Heart left ventricle (tissue), 16 donors: ENCODE measurements at regions not wholly inside any gene's neighbourhood (a gene's known extent, or its start where the extent isn't known, plus 50 kb on each side); places are given as distances from the start of the nearest gene placed in this dataset.

Source experiments
- ATAC-seq, 4 donors: fragments of 200-7000 bp; cut with Tn5 transposase; one replicate each; pipeline ENCODE4 v1.9.1; 2020 to 2022; ENCODE audit warnings: moderate library complexity in 4 of 4, mild to moderate bottlenecking in 3 of 4, moderate number of reproducible peaks in 1 of 4
- DNase-seq, 5 donors: peaks; one replicate each; pipeline ENCODE4 v3.0.0-alpha.2; 2020
- H3K27ac ChIP-seq, 12 donors: fragments of 200-600 bp; sonication (generic) in 4 of 12; one replicate each; pipeline versions ENCODE4 v1.5.0 to v1.8.0; 2016 to 2022; ENCODE audit warnings: mild to moderate bottlenecking in 2 of 12
- H3K27me3 ChIP-seq, 9 donors: fragments of 200-600 bp; sonication (generic) in 2 of 9; one replicate each; pipeline versions ENCODE4 v1.5.1 to v1.8.0; 2016 to 2022; ENCODE audit warnings: mild to moderate bottlenecking in 3 of 9
- H3K36me3 ChIP-seq, 9 donors: fragments of 200-600 bp; sonication (generic) in 2 of 9; one replicate each; pipeline versions ENCODE4 v1.5.0 to v1.8.0; 2018 to 2022; ENCODE audit warnings: mild to moderate bottlenecking in 2 of 9
- H3K4me1 ChIP-seq, 12 donors: fragments of 200-600 bp; sonication (generic) in 4 of 12; one replicate each; pipeline versions ENCODE4 v1.5.0 to v1.8.0; 2016 to 2022; ENCODE audit warnings: mild to moderate bottlenecking in 3 of 12
- H3K4me3 ChIP-seq, 12 donors: fragments of 200-600 bp; sonication (generic) in 4 of 12; one replicate each; pipeline versions ENCODE4 v1.5.0 to v1.8.0; 2017 to 2022; ENCODE audit warnings: mild to moderate bottlenecking in 9 of 12, moderate library complexity in 4 of 12
- H3K9me3 ChIP-seq, 12 donors: fragments of 200-600 bp; sonication (generic) in 4 of 12; one replicate each; pipeline versions ENCODE4 v1.5.0 to v1.8.0; 2016 to 2022; ENCODE audit warnings: mild to moderate bottlenecking in 1 of 12
- POLR2A ChIP-seq, 2 donors: fragments of 450-650 bp; IDR thresholded peaks; one replicate each; pipeline ENCODE4 v1.6.1; 2017; ENCODE audit warnings: antibody characterized with exemption in 2 of 2, mild to moderate bottlenecking in 2 of 2, moderate library complexity in 2 of 2
- WGBS, 4 donors: extraction: QIAGEN DNeasy Blood & Tissue Kit in 2 of 4; methylation state at CpG; one replicate each; pipeline versions ENCODE4 v1.1.5 to v1.1.7; 2013 to 2018; 5-methylcytosine and 5-hydroxymethylcytosine counted together
- intact Hi-C, 10 donors: fragments of 100-400 bp; cut with DNase I; formaldehyde crosslinking; loops; one replicate each; pipeline versions ENCODE4 v1.11.1 to v1.14.2; 2022
- TF ChIP-seq, protein P1 (sequence below), 12 donors: fragments of 200-600 bp; sonication (generic) in 4 of 12; IDR thresholded peaks; one replicate each; pipeline versions ENCODE4 v1.5.0 to v1.8.0; 2018 to 2022; ENCODE audit warnings: antibody characterized with exemption in 12 of 12, mild to moderate bottlenecking in 5 of 12
- donor health status: ischemic (EF 13 %, LVEDD 7.1; RV severe dilation, severe dysfunction).
- donor health status: healthy with polysubstance abuse.
- donor health status: DM: no; HTN: yes; CAD: no.
- donor health status: DM: no; HTN: no; CAD: no.
- donor health status: ischemic (EF 25% LVEDD 6.9; RV normal size, moderate dysfunction).
- donor health status: ischemic (EF 25% LVEDD 5.7; RV mildly dilated, moderate dysfunction).
- donor health status: healthy.
- donor health status: DM: yes; HTN: yes; CAD: no.
- donor health status: ischemic (EF 35%, LVEDD 5.7; RV mildly dilated, moderate dysfunction).
- donor health status: nonischemic (EF 11% LVEDD 7.7; RV severe dilation, severe dysfunction).
- donor health status: DM: yes; HTN: yes; CAD: no.
- donor health status: PGD.
- donor health status: ischemic (EF 29% LVEDD 5.4; RV normal size, mild dysfunction).
- donor health status: nonischemic (EF 23%, LVEDD 6.1; RV moderate dilation, normal function).

DNA sequence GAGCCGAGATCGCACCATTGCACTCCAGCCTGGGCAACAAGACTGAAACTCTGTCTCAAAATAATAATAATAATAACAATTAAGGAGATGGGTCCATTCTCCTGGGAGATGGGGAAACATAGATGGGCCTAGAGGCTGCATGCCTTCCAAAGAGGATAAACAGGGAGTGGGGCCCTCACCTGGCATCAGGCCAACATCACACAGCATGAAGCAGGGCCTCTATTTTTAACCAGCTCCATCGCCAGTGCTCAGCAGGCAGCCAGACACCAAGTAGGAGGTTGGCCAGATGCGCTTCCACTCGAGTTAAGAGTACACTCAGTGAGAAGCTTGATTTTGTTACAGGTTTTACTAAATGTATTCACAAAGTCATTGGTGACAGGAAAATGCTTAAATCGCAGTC, 352.0 kb downstream of the RRAGC start:
- WGBS, 4 donors = 63 to 68% (median 65%) methylated on average over 6 of the region's 6 CpGs
- Histone ChIP-seq H3K9me3 (no peaks in the 10 kb centered on the region), H3K4me3 (no peak overlapping the region), H3K4me1 (peaks cover 0 to 8% (median 0%) of the 10 kb centered on the region in 12 donors), H3K27me3 (peaks cover 0 to 46% (median 20%) of the 10 kb centered on the region in 9 donors), H3K36me3 (no peaks in the 10 kb centered on the region), H3K27ac (no peak overlapping the region)
- TF ChIP-seq POLR2A (IDR thresholded peaks at IDR 0.05) = no peak
- TF ChIP-seq, protein P1, sequence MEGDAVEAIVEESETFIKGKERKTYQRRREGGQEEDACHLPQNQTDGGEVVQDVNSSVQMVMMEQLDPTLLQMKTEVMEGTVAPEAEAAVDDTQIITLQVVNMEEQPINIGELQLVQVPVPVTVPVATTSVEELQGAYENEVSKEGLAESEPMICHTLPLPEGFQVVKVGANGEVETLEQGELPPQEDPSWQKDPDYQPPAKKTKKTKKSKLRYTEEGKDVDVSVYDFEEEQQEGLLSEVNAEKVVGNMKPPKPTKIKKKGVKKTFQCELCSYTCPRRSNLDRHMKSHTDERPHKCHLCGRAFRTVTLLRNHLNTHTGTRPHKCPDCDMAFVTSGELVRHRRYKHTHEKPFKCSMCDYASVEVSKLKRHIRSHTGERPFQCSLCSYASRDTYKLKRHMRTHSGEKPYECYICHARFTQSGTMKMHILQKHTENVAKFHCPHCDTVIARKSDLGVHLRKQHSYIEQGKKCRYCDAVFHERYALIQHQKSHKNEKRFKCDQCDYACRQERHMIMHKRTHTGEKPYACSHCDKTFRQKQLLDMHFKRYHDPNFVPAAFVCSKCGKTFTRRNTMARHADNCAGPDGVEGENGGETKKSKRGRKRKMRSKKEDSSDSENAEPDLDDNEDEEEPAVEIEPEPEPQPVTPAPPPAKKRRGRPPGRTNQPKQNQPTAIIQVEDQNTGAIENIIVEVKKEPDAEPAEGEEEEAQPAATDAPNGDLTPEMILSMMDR (IDR thresholded peaks at IDR 0.05) = no peak
- ATAC-seq = no peak
- no peak for DNase-seq
- intact Hi-C loops = no loop called here

DNA sequence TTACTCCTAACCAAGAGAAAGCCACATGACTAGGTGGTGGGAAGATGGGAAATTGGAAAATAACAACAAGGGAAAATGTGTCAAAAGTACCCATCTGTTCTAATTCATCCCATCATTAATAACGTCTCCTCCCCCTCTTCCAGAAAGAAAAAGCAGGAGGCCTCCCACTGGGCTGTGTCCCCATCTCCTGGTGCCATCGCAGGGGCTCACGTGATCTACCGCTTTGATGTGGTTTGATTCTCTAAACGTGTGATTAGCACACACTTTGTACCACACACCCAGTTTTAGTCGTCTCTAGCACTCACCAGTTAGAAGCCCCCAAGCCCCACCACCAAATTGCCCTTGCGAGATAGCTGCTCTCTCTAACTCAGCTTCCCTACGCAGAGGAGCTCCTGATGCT, 353.6 kb downstream of the RRAGC start:
- 42 to 53% (median 50%) methylated on average over 8 of the region's 8 CpGs for whole genome bisulfite sequencing, 4 donors
- no peaks in the 10 kb centered on the region for H3K9me3 ChIP-seq
- peaks cover 0 to 8% (median 0%) of the 10 kb centered on the region in 12 donors for H3K4me1 ChIP-seq
- intact Hi-C loops = no loop called here
- no peak for TF ChIP-seq POLR2A (IDR thresholded peaks at IDR 0.05)
- TF ChIP-seq, protein P1 (IDR thresholded peaks at IDR 0.05) = no peak
- H3K27me3 ChIP-seq = peaks cover 0 to 37% (median 16%) of the 10 kb centered on the region in 9 donors
- ATAC-seq (no peak), DNase-seq (no peak)
- no peak overlapping the region for H3K27ac ChIP-seq
- no peak overlapping the region for H3K4me3 ChIP-seq
- no peaks in the 10 kb centered on the region for H3K36me3 ChIP-seq

DNA sequence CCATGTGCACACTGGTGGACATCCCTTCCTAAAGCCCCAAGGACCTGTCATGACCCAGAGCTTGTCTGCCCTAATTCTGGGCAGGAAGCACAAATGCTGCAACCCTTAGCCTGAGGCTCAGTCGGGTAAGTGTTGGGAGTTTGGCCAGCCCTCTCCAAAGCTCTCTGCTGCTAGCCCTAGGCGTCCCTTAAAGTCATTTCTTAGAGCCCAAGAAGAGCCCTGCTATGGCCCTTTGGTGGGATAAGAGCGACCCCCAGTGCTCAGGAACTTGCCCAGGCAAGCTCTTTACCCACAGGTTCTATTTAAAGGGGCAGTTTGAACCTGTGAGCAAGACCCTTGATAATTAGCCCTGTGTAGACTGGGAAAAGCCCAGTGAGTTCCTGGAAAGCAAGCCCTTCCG, 356.8 kb downstream of the RRAGC start:
- H3K4me3 ChIP-seq = no peak overlapping the region
- intact Hi-C loops = no loop called here
- no peaks in the 10 kb centered on the region for H3K36me3 ChIP-seq
- TF ChIP-seq, protein P1 (IDR thresholded peaks at IDR 0.05) = no peak
- no peak for TF ChIP-seq POLR2A (IDR thresholded peaks at IDR 0.05)
- 29 to 37% (median 34%) methylated on average over 4 of the region's 4 CpGs for WGBS, 4 donors
- no peak overlapping the region for H3K27ac ChIP-seq
- H3K9me3 ChIP-seq = no peaks in the 10 kb centered on the region
- DNase-seq (no peak), ATAC-seq (no peak)
- peaks cover 0 to 36% (median 7%) of the 10 kb centered on the region in 9 donors for H3K27me3 ChIP-seq
- peaks cover 0 to 3% (median 0%) of the 10 kb centered on the region in 12 donors for H3K4me1 ChIP-seq

DNA sequence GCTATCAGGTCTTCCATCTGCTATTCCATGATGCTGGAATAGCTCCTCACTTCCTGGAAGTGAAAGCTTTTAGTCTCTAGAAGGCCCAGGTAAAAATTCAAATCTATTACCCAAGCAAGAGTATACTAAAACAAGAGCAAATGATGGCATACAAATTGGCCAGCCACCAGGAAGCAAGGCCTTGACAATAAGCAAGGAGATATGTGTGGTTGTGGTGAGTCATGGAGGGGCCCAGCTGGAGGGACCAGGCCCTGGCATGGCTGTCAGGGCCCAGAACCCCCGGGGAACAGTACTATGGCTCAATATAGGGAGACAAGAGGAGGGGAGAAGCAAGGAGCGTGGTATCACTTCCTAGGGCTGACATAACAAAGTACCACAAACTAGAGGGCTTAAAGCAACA, 358.7 kb downstream of the RRAGC start:
- Histone ChIP-seq H3K9me3 (no peaks in the 10 kb centered on the region), H3K27me3 (peaks cover 0 to 41% (median 7%) of the 10 kb centered on the region in 9 donors), H3K4me3 (no peak overlapping the region), H3K4me1 (no peaks in the 10 kb centered on the region), H3K36me3 (no peaks in the 10 kb centered on the region), H3K27ac (no peak overlapping the region)
- ATAC-seq (no peak), DNase-seq (no peak)
- intact Hi-C loops = no loop called here
- TF ChIP-seq, protein P1 (IDR thresholded peaks at IDR 0.05) = no peak
- no peak for TF ChIP-seq POLR2A (IDR thresholded peaks at IDR 0.05)
- WGBS, 4 donors = 66 to 79% (median 70%) methylated on average over 2 of the region's 2 CpGs
